Vagina (tissue), 2 donors: ENCODE measurements at regions not wholly inside any gene's neighbourhood (a gene's known extent, or its start where the extent isn't known, plus 50 kb on each side); places are given as distances from the start of the nearest gene placed in this dataset.

Experiments
- POLR2A ChIP-seq, 2 donors: fragments of 450-650 bp; IDR thresholded peaks; one replicate each; pipeline ENCODE4 v1.6.1; 2017; ENCODE audit warnings: antibody characterized with exemption in 2 of 2, mild to moderate bottlenecking in 2 of 2, moderate library complexity in 2 of 2
- POLR2AphosphoS5 ChIP-seq, 2 donors: sonication (generic); formaldehyde crosslinking; IDR thresholded peaks; one replicate each; pipeline ENCODE4 v1.9.0; 2017; ENCODE audit warnings: antibody characterized with exemption in 2 of 2, mild to moderate bottlenecking in 2 of 2, low read depth in 1 of 2; ENCODE audit not compliant: insufficient read depth in 1 of 2
- TF ChIP-seq, protein P1 (sequence below), 3 experiments: fragments of 450-650 bp in 2 of 3; fragments of 200-600 bp in 1 of 3; sonication (generic) in 1 of 3; IDR thresholded peaks; one replicate each; pipeline ENCODE4 v1.5.1; 2017 to 2019; ENCODE audit warnings: antibody characterized with exemption in 3 of 3, mild to moderate bottlenecking in 2 of 3, moderate library complexity in 2 of 3

DNA sequence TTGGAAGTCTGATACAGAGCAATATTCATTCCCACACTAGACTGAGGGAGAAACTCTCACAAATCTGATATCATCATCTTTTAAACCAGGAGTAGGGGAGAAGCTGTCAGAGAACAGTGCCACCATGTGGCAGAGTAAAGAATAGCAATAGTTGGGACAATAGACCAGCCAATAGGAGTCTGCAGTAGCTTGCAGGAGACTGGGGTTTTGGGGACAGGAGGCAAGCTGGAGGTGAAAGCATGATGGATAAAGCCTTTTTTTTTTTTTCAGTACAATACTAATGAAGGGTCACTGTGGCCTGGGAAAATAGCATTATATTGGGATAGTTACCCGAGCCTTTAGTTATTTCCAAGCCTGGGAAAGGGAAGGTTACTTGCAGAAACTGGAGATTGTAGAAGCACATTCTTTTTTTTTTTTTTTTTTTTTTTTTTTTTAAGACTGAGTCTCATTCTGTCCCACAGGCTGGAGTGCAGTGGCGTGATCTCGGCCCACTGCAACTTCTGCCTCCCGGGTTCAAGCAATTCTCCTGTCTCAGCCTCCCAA, 120.7 kb downstream of the S1PR1 start:
- TF ChIP-seq, protein P1, sequence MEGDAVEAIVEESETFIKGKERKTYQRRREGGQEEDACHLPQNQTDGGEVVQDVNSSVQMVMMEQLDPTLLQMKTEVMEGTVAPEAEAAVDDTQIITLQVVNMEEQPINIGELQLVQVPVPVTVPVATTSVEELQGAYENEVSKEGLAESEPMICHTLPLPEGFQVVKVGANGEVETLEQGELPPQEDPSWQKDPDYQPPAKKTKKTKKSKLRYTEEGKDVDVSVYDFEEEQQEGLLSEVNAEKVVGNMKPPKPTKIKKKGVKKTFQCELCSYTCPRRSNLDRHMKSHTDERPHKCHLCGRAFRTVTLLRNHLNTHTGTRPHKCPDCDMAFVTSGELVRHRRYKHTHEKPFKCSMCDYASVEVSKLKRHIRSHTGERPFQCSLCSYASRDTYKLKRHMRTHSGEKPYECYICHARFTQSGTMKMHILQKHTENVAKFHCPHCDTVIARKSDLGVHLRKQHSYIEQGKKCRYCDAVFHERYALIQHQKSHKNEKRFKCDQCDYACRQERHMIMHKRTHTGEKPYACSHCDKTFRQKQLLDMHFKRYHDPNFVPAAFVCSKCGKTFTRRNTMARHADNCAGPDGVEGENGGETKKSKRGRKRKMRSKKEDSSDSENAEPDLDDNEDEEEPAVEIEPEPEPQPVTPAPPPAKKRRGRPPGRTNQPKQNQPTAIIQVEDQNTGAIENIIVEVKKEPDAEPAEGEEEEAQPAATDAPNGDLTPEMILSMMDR (IDR thresholded peaks at IDR 0.05), result peak; percentile 53 to 67 (median 57)
- TF ChIP-seq POLR2AphosphoS5 (IDR thresholded peaks at IDR 0.05; ENCODE audit: insufficient read depth in 1 of 2, low read depth in 1 of 2) (no peak), POLR2A (IDR thresholded peaks at IDR 0.05) (no peak)
